Epithelial cell of esophagus (primary cell): ENCODE measurements at regions not wholly inside any gene's neighbourhood (a gene's known extent, or its start where the extent isn't known, plus 50 kb on each side); places are given as distances from the start of the nearest gene placed in this dataset.
"Not testable (repeated sequence)": the region's sequence is repeated elsewhere in the genome, so short reads cannot be mapped to it uniquely, and the experiment has no call there.

Source experiments
- DNase-seq: peaks from one replicate; pipeline ENCODE4 v3.0.0; 2010; ENCODE audit warnings: low read depth
- H3K4me3 ChIP-seq: 2 replicates; pipeline ENCODE4 v1.5.1; 2011; ENCODE audit warnings: mild to moderate bottlenecking, low read length, control low read depth
- TF ChIP-seq, protein P1 (sequence below): IDR thresholded peaks from 2 replicates; pipeline ENCODE4 v1.5.1; 2011; ENCODE audit warnings: low read depth, mild to moderate bottlenecking, low read length, control low read depth, inconsistent platforms; ENCODE audit not compliant: insufficient read depth; ENCODE audit errors: missing control alignments

DNA sequence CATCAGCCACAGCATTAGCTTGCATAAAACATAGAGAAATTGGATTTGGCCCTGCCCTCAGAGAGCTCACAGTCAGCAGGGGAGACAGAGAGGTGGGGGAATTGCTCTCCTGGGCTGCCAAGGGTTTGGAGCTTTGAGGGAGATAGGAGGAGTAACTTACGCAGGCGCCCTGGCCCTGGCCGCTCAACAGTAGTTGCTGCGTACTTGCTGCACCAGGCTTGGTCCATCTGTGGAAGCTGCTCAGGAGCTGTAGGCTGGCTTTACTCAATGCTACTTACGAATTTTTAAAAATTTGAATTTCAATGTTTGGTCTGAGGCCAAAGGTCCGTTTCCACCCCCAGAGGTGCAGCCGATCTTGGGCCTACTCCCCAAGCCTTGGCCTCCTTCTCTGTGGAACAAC lies 83.3 kb downstream of the CPZ start:
- no peak overlapping the region for H3K4me3 ChIP-seq
- DNase-seq = no peak
- TF ChIP-seq, protein P1, sequence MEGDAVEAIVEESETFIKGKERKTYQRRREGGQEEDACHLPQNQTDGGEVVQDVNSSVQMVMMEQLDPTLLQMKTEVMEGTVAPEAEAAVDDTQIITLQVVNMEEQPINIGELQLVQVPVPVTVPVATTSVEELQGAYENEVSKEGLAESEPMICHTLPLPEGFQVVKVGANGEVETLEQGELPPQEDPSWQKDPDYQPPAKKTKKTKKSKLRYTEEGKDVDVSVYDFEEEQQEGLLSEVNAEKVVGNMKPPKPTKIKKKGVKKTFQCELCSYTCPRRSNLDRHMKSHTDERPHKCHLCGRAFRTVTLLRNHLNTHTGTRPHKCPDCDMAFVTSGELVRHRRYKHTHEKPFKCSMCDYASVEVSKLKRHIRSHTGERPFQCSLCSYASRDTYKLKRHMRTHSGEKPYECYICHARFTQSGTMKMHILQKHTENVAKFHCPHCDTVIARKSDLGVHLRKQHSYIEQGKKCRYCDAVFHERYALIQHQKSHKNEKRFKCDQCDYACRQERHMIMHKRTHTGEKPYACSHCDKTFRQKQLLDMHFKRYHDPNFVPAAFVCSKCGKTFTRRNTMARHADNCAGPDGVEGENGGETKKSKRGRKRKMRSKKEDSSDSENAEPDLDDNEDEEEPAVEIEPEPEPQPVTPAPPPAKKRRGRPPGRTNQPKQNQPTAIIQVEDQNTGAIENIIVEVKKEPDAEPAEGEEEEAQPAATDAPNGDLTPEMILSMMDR = no peak

DNA sequence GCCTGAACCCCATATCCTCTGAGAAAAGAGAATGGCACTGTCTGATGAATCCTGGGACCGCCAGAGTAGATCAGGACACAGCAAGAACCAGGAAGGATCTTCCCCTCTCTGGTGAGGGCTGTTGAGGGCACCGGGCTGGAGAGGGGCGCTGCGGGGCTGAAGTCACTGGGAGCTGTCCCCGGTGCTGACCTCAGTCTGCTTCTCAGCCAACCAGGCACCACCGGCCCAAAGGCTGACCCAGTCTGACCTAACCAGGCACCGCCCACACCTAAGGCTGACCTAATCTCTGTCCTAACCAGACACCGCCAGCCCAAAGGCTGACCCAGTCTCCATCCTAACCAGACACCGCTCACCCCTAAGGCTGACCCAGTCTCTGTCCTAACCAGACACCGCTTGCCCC lies 82.8 kb downstream of the CPZ start:
- DNase-seq = no peak
- H3K4me3 ChIP-seq = no peak overlapping the region
- TF ChIP-seq, protein P1 = no peak

DNA sequence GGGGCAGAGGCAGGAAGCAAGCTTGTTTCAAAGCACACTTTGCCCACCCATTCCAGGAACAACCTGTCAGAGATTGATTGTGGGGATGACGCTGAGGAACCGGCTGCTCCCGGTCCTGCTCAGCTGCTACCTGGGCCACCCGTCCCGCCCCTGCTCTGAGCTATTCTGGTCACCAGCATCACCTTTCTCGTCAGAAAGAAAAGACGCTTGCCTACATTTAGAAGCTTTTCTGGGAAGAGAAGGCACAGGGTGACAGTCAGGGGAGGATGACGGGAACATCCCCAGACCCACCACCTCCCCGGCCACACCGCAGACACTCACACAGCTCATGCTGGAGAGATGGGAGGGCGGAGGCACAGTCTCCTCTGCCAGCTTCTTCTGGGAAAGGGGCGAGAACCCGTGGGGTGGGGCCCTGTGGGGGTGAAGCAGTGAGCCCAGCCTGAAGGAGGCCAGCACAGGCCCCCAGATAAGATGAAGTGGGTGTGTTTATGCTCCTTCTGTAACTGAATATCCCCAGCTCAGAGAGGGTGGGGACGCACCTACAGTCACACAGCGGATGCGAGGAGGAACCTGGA lies 81.8 kb downstream of the CPZ start:
- no peak for DNase-seq
- TF ChIP-seq, protein P1 = no peak
- no peak overlapping the region for H3K4me3 ChIP-seq

DNA sequence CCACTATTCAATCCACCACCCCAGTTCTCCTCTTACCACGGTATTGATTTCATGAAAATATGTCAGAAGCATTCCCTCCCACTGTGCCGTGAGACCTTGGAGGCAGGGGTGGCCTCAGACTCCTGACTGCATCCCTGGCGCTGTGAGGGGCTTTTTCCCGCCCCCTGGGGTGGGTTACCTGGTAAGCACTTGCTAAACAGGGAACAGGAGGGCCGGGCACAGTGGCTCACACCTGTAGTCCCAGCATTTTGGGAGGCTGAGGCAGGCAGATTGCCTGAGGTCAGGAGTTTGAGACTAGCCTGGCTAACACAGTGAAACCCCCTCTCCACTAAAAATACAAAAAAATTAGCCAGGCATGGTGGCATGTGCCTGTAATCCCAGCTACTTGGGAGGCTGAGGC lies 80.5 kb downstream of the CPZ start:
- DNase-seq, H3K4me3 ChIP-seq: not testable (repeated sequence)

DNA sequence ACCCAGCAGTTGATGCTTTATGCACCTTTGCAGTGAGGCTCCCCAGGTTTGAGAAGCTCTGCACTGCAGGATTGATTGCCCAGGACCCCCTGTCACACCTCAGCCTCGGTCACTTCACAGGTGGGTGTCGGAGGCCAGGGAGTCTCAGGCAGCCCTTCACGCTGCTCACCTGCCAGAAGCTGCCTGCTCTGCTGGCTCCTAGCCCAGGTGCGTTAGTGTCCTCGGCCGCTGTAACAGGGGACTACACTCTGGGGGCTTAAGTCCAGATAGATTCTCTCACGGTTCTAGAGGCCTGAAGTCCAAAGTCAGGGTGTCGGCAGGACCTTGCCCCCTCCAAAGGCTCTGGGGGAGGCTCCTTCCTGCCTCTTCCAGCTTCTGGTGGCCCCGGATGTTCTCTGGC lies 79.9 kb downstream of the CPZ start:
- DNase-seq = no peak
- TF ChIP-seq, protein P1 = no peak
- no peak overlapping the region for H3K4me3 ChIP-seq

DNA sequence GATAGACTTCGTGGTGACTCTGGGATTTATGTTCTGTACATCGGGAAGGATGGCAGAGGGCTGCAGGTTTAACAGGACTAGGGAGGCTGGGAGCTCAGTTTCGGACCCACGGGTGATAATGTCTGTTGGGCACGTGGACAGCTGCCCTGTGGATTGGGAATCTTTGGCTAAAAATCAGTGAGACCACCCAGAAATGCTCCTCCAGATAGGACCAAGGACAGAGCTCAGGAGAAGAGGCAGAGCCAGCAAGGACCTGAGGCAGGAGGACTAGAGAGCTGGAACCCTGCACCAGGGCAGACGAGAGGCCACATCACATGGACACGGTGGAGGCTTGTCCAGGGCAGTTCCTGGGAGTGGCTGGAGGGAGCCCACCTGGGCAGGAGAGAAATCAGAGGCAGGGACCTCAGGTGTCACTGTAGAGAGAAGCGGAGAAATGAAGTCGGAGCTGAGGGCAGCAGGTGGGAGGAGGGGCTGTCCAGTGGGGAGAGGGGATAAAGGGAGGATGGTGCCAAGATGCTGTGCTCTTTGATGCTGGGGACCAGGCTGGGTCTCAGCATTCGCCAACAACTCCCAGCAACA lies 79.2 kb downstream of the CPZ start:
- no peak overlapping the region for H3K4me3 ChIP-seq
- TF ChIP-seq, protein P1 = no peak
- DNase-seq = no peak
